Left lung (tissue), 4 donors: ENCODE measurements at regions not wholly inside any gene's neighbourhood (a gene's known extent, or its start where the extent isn't known, plus 50 kb on each side); places are given as distances from the start of the nearest gene placed in this dataset.
A peak's percentile ranks its signal among the peaks of the same experiment; 100 is the strongest.

Experiments used
- ATAC-seq: fragments of 200-7000 bp; cut with Tn5 transposase; one replicate; pipeline ENCODE4 v1.9.1; 2020; ENCODE audit warnings: moderate library complexity
- DNase-seq, 4 donors: peaks; one replicate each; pipeline ENCODE4 v3.0.0-alpha.2; 2013 to 2020
- H3K27ac ChIP-seq, 2 donors: fragments of 200-600 bp; sonication (generic) in 1 of 2; one replicate each; pipeline versions ENCODE4 v1.5.0 to v1.8.0; 2020 to 2021
- H3K27me3 ChIP-seq, 2 donors: fragments of 200-600 bp; sonication (generic) in 1 of 2; one replicate each; pipeline versions ENCODE4 v1.5.0 to v1.8.0; 2020 to 2021
- H3K36me3 ChIP-seq, 2 donors: fragments of 200-600 bp; sonication (generic) in 1 of 2; one replicate each; pipeline versions ENCODE4 v1.5.0 to v1.8.0; 2020 to 2021
- H3K4me1 ChIP-seq, 2 donors: fragments of 200-600 bp; one replicate each; pipeline ENCODE4 v1.8.0; 2021
- H3K4me3 ChIP-seq, 2 donors: fragments of 200-600 bp; sonication (generic) in 1 of 2; one replicate each; pipeline versions ENCODE4 v1.5.0 to v1.8.0; 2020 to 2021; ENCODE audit warnings: mild to moderate bottlenecking in 1 of 2
- H3K9me3 ChIP-seq, 2 donors: fragments of 200-600 bp; sonication (generic) in 1 of 2; one replicate each; pipeline versions ENCODE4 v1.5.0 to v1.8.0; 2020 to 2021
- CTCF ChIP-seq, 2 donors: fragments of 200-600 bp; sonication (generic) in 1 of 2; IDR thresholded peaks; one replicate each; pipeline versions ENCODE4 v1.5.0 to v1.8.0; 2021; ENCODE audit warnings: antibody characterized with exemption in 2 of 2
- intact Hi-C, 2 donors: fragments of 100-400 bp; cut with DNase I; formaldehyde crosslinking; loops; one replicate each; pipeline versions ENCODE4 v1.11.2 to v1.14.2; 2022
- donor health status: DM: no; HTN: yes; CAD: no.
- donor health status: DM: no; HTN: no; CAD: no.

DNA sequence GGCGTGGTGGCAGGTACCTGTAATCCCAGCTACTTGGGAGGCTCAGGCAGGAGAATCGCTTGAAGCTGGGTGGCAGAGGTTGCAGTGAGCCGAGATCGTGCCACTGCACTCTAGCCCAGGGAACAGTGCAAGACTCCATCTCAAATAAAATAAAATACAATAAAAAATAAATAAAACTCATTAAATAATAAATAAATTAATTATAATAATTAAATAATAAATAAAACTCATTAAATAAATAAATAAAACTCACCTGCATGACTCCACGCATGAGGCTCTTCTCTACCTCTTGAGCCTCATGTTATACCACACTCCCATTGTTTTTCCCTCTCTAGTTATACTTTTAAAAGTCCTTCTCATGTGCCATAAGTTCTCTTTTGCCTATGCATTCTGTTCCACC is 995.4 kb downstream of the MAT2B start:
- ATAC-seq (no peak), DNase-seq (no peak)
- Histone ChIP-seq H3K27me3 (no peaks in the 10 kb centered on the region), H3K4me1 (no peaks in the 10 kb centered on the region), H3K36me3 (no peaks in the 10 kb centered on the region), H3K9me3 (no peaks in the 10 kb centered on the region), H3K4me3 (no peak overlapping the region), H3K27ac (no peak overlapping the region)
- intact Hi-C loops = loop anchor here in 1 of 2 donors (5.0 to 10.0 kb wide), 3 partner anchors 486 to 936 kb away; no protein-coding TSS in a partner anchor
- no peak for TF ChIP-seq CTCF (IDR thresholded peaks at IDR 0.05)

- intact Hi-C loops = loop anchor here in 1 of 2 donors (5.0 to 10.0 kb wide), 3 partner anchors 487 to 937 kb away; no protein-coding TSS in a partner anchor
- DNase-seq = peak in 1 of 4 donors; percentile 3
- no peaks in the 10 kb centered on the region for H3K27me3 ChIP-seq
- no peaks in the 10 kb centered on the region for H3K4me1 ChIP-seq
- no peak for TF ChIP-seq CTCF (IDR thresholded peaks at IDR 0.05)
- no peak overlapping the region for H3K27ac ChIP-seq
- H3K9me3 ChIP-seq = no peaks in the 10 kb centered on the region
- H3K36me3 ChIP-seq = no peaks in the 10 kb centered on the region
- H3K4me3 ChIP-seq = no peak overlapping the region
- ATAC-seq = no peak
These were observed 995.9 kb downstream of the MAT2B start for GRCh38 chr5:164501344-164501743.

DNA sequence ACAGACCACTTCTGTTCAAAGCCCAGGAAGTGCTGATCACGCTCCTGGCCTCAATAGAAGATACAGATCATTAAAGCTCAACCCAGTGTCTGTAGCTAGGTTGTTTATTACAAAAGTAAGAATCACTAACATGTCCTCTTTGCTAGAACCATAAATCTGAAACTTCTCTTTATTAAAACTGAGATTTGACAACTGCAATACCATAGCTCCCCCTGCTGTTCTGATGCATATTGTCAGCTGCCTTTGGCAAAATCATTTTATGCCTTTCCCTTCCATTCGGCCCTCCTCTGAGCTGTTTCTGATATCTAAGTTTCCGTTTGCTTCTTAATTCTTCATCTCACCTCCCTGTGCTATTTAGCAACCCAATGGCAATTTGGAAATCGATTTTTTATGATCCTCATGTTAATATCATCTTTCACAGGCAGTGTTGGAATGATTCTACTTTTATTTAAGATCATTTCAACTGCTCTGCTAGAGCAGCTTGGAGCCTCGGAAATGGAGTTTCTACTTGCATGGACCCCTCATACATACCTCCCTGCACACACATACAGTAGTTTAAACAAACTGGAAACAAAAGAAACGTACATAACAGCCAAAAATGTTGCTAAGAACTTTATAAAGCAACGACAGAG is 998.8 kb downstream of the MAT2B start:
- DNase-seq = peak in 2 of 4 donors; percentile 54 to 76
- no peak overlapping the region for H3K4me3 ChIP-seq
- H3K4me1 ChIP-seq = no peaks in the 10 kb centered on the region
- no peaks in the 10 kb centered on the region for H3K27me3 ChIP-seq
- no peaks in the 10 kb centered on the region for H3K36me3 ChIP-seq
- ATAC-seq = peak; percentile 80
- H3K27ac ChIP-seq = no peak overlapping the region
- no peaks in the 10 kb centered on the region for H3K9me3 ChIP-seq
- intact Hi-C loops = loop anchor here in 1 of 2 donors (5.0 to 10.0 kb wide), 3 partner anchors 489 to 939 kb away; no protein-coding TSS in a partner anchor
- peak; percentile 61 to 73 for TF ChIP-seq CTCF (IDR thresholded peaks at IDR 0.05)

DNA sequence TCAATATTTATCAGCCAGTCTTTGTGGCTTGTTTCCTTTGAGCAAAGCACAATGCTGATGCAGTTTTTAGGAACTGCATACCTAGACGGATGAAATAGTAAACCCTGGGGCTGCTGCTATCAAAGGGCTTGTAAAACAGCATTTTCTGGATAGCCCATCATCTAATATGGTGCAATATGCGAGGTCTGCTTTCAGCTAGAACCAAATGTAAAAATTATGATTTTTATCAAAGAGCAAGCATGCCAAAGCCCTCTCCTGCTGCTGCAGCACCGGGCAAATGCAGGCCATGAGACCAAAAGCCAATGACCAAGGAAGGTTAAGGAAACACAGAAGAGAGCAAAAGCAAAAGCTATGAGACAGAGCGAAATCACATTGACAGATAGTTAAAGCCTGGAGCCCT is 1000.4 kb downstream of the MAT2B start:
- TF ChIP-seq CTCF (IDR thresholded peaks at IDR 0.05) = no peak
- no peak for DNase-seq
- H3K27me3 ChIP-seq = no peaks in the 10 kb centered on the region
- H3K9me3 ChIP-seq = no peaks in the 10 kb centered on the region
- no peak overlapping the region for H3K4me3 ChIP-seq
- no peaks in the 10 kb centered on the region for H3K4me1 ChIP-seq
- intact Hi-C loops = loop anchor here in 1 of 2 donors (10.0 kb wide), 2 partner anchors 491 to 941 kb away; no protein-coding TSS in a partner anchor
- ATAC-seq = no peak
- H3K36me3 ChIP-seq = no peaks in the 10 kb centered on the region
- no peak overlapping the region for H3K27ac ChIP-seq

DNA sequence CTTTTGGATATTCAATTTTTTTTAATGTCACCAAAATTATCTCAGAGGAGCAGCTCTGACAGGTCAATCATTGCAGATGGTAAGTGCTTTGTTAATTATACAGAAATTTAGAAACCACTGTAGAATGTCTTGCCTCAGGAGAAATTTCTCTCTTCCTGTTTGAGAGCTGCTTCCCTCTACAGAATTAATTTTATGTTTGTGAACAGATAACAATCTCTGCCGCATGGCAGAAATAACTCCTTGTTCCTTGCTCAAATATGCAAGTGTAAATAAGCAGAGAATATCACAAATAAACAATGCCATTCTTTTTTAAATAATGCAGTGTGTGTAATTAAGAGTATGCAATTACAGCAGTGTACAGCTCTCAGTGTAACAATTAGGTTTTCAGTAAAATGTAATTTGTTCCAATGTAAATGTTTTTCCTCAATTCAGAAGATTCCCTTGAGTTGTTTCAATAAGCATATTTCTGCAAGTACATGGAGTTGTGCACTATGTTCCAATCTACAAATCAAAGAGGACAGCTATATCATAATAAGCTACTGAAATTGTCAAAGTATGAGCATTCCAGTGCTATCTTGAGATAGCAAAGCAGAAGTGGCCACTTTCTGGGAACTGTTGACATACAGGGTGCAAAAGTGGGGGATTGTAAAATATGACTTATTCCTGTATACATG is 1012.8 kb downstream of the MAT2B start:
- no peak for TF ChIP-seq CTCF (IDR thresholded peaks at IDR 0.05)
- intact Hi-C loops = no loop called here
- no peaks in the 10 kb centered on the region for H3K4me1 ChIP-seq
- ATAC-seq (peak; percentile 26), DNase-seq (no peak)
- H3K4me3 ChIP-seq = no peak overlapping the region
- no peaks in the 10 kb centered on the region for H3K36me3 ChIP-seq
- H3K9me3 ChIP-seq = no peaks in the 10 kb centered on the region
- H3K27me3 ChIP-seq = no peaks in the 10 kb centered on the region
- H3K27ac ChIP-seq = no peak overlapping the region
